Transverse colon (tissue), 4 donors: ENCODE measurements at regions not wholly inside any gene's neighbourhood (a gene's known extent, or its start where the extent isn't known, plus 50 kb on each side); places are given as distances from the start of the nearest gene placed in this dataset.

ENCODE experiments used
- CTCF ChIP-seq, 5 experiments: fragments of 200-600 bp in 3 of 5; fragments of 450-650 bp in 2 of 5; sonication (generic) in 3 of 5; IDR thresholded peaks; 1 replicate in 2 of 5; 2 replicates in 3 of 5; pipeline ENCODE4 v1.5.1; 2016 to 2017; ENCODE audit warnings: antibody characterized with exemption in 5 of 5, inconsistent platforms in 3 of 5, mild to moderate bottlenecking in 2 of 5, moderate library complexity in 1 of 5
- EP300 ChIP-seq: sonication (generic); formaldehyde crosslinking; IDR thresholded peaks from one replicate; pipeline ENCODE4 v1.6.1; 2017; ENCODE audit warnings: antibody characterized with exemption, low read depth
- POLR2A ChIP-seq: fragments of 450-650 bp; IDR thresholded peaks from one replicate; pipeline ENCODE4 v1.6.1; 2016; ENCODE audit warnings: antibody characterized with exemption, mild to moderate bottlenecking, moderate library complexity
- POLR2AphosphoS5 ChIP-seq, 3 donors: sonication (generic); formaldehyde crosslinking; IDR thresholded peaks; one replicate each; pipeline ENCODE4 v1.6.1; 2016; ENCODE audit warnings: antibody characterized with exemption in 3 of 3

GRCh38 chr9:84598921-84599636, 70.5 kb upstream of the NTRK2 start:
- TF ChIP-seq EP300 (no peak), POLR2A (no peak), POLR2AphosphoS5 (IDR thresholded peaks at IDR 0.05) (no peak), CTCF (IDR thresholded peaks at IDR 0.05) (no peak)
